ENCODE measurements at regions not wholly inside any gene's neighbourhood (a gene's known extent, or its start where the extent isn't known, plus 50 kb on each side); places are given as distances from the start of the nearest gene placed in this dataset.

DNA sequence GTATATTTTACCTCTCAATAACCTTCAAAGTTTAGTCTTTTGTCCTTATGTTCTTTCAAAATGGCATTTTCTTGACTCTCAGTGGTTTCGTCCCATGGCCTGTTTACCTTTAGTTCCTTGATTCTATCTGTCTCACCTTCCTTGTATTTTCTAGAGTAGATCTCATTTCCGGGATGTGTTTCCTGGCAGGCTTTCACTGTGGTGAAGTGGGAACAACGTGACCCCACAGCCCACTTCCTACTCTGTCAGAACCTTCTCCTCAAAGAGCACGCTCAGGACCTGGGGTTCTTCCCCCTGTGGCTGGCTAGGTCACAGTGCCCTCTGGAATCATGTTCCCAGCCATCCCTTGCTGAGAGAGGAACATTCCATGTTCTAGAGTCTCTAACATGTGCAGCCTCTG, 129.9 kb upstream of the ZNF32 start:
- intact Hi-C loops (cut with DNase I, micrococcal nuclease): no loop called here
- peaks cover 0 to 5% of the 10 kb centered on the region in 2 experiments for H3K27me3 ChIP-seq (ENCODE audit: control insufficient read depth in 1 of 2, insufficient read depth in 2 of 2, low read length in 2 of 2)
- H3K9me3 Mint-ChIP-seq: no peaks in the 10 kb centered on the region
- H3K9me3 ChIP-seq (ENCODE audit: control insufficient read depth in 1 of 2, insufficient read depth in 1 of 2, low read length in 2 of 2): no peaks in the 10 kb centered on the region
- peaks cover 7% of the 10 kb centered on the region for H3K27me3 Mint-ChIP-seq
- ChIA-PET POLR2A (interaction anchor here (1.1 kb wide), 1 partner anchor 12 kb away, joined by 3 read pairs; no protein-coding TSS in a partner anchor), CTCF (no interaction called here)
- peaks cover 16% of the 10 kb centered on the region for H3K4me1 Mint-ChIP-seq (ENCODE audit: low read depth)
- H3K4me3 ChIP-seq (ENCODE audit: low read length): no peak overlapping the region
- peak overlapping the region; percentile 38 for H3K27ac Mint-ChIP-seq
- DNase-seq (peak in 1 of 14 experiments; percentile 31), ATAC-seq (ENCODE audit: poor library complexity) (no peak)
- no peaks in the 10 kb centered on the region for H3K36me3 Mint-ChIP-seq (ENCODE audit: low read depth)
- H3K4me3 Mint-ChIP-seq: peak overlapping the region; percentile 9
- no peaks in the 10 kb centered on the region for H3K36me3 ChIP-seq (ENCODE audit: insufficient read depth, low read length)
- peaks cover 18% of the 10 kb centered on the region for H3K4me1 ChIP-seq (ENCODE audit: insufficient read depth, low read length)
- H3K27ac ChIP-seq (ENCODE audit: low read depth in 1 of 2, low read length in 2 of 2): no peak overlapping the region
- TF ChIP-seq, protein P1, sequence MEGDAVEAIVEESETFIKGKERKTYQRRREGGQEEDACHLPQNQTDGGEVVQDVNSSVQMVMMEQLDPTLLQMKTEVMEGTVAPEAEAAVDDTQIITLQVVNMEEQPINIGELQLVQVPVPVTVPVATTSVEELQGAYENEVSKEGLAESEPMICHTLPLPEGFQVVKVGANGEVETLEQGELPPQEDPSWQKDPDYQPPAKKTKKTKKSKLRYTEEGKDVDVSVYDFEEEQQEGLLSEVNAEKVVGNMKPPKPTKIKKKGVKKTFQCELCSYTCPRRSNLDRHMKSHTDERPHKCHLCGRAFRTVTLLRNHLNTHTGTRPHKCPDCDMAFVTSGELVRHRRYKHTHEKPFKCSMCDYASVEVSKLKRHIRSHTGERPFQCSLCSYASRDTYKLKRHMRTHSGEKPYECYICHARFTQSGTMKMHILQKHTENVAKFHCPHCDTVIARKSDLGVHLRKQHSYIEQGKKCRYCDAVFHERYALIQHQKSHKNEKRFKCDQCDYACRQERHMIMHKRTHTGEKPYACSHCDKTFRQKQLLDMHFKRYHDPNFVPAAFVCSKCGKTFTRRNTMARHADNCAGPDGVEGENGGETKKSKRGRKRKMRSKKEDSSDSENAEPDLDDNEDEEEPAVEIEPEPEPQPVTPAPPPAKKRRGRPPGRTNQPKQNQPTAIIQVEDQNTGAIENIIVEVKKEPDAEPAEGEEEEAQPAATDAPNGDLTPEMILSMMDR (IDR thresholded peaks at IDR 0.05): no peak

DNA sequence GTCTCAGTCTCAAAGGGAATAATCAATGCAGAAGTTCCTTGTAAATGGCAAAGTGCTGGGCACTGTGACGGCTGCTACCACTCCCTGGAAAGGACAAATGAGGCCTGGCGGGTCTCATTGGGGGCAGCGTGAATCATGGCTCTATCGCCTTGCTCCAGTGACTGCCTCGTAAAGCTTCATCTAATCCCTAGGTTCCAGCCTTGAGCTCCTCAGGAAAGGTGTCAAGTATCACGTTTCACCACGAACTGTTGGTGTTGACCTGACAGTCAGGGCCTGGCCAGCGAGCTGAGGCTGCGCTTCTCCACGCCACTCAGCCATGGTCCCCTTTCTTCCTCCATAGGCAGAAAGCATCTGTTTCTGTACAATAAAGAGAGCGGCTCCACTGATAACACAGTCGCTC, 126.7 kb upstream of the ZNF32 start:
- no peaks in the 10 kb centered on the region for H3K36me3 Mint-ChIP-seq (ENCODE audit: low read depth)
- H3K9me3 Mint-ChIP-seq: peaks cover 2% of the 10 kb centered on the region
- no peak overlapping the region for H3K4me3 Mint-ChIP-seq
- no peaks in the 10 kb centered on the region for H3K36me3 ChIP-seq (ENCODE audit: insufficient read depth, low read length)
- no peak overlapping the region for H3K27ac Mint-ChIP-seq
- POLR2A ChIA-PET: no interaction called here
- peaks cover 9% of the 10 kb centered on the region for H3K4me1 ChIP-seq (ENCODE audit: insufficient read depth, low read length)
- ATAC-seq (ENCODE audit: poor library complexity) (no peak), DNase-seq (no peak)
- H3K27me3 ChIP-seq (ENCODE audit: control insufficient read depth in 1 of 2, insufficient read depth in 2 of 2, low read length in 2 of 2): peaks cover 5 to 7% of the 10 kb centered on the region in 2 experiments
- intact Hi-C loops (cut with DNase I, micrococcal nuclease): no loop called here
- peaks cover 11% of the 10 kb centered on the region for H3K4me1 Mint-ChIP-seq (ENCODE audit: low read depth)
- H3K9me3 ChIP-seq (ENCODE audit: control insufficient read depth in 1 of 2, insufficient read depth in 1 of 2, low read length in 2 of 2): no peaks in the 10 kb centered on the region
- peaks cover 12% of the 10 kb centered on the region for H3K27me3 Mint-ChIP-seq
- no peak overlapping the region for H3K4me3 ChIP-seq (ENCODE audit: low read length)
- TF ChIP-seq, protein P1 (IDR thresholded peaks at IDR 0.05): no peak
- no peak overlapping the region for H3K27ac ChIP-seq (ENCODE audit: low read depth in 1 of 2, low read length in 2 of 2)
- CTCF ChIA-PET: interaction anchor here (0.6 kb wide), 1 partner anchor 1232 kb away, joined by 3 read pairs; no protein-coding TSS in a partner anchor

DNA sequence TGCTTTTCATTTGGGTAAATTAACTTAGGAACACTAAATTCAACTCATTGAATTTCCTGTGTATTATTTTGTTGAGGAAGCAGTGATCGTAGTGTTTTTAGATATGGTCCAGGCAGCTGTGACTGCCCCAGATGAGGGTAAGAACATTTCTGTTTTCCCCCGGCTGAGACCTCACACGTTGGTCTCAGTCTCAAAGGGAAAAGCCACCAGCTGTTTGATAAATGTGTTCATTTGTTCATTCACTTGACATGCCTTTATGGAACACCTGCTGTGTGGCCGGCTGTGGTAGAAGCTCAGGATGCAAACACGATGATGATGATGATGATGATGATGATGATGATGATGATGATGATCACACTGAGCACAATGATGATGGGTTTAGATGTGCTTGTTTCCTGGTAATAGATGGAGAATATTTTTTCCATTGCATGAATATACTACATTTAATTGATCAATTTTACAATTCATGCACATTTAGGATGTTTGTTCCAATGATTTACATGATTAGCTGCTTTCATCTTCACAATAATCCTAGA, 125.6 kb upstream of the ZNF32 start:
- POLR2A ChIA-PET: no interaction called here
- TF ChIP-seq, protein P1 (IDR thresholded peaks at IDR 0.05): no peak
- H3K9me3 ChIP-seq (ENCODE audit: control insufficient read depth in 1 of 2, insufficient read depth in 1 of 2, low read length in 2 of 2): no peaks in the 10 kb centered on the region
- peaks cover 9% of the 10 kb centered on the region for H3K4me1 ChIP-seq (ENCODE audit: insufficient read depth, low read length)
- Mint-ChIP-seq H3K27me3 (peaks cover 12% of the 10 kb centered on the region), H3K4me3 (no peak overlapping the region), H3K4me1 (ENCODE audit: low read depth) (peaks cover 11% of the 10 kb centered on the region), H3K27ac (no peak overlapping the region), H3K9me3 (peaks cover 4% of the 10 kb centered on the region), H3K36me3 (ENCODE audit: low read depth) (no peaks in the 10 kb centered on the region)
- CTCF ChIA-PET: no interaction called here
- H3K27me3 ChIP-seq (ENCODE audit: control insufficient read depth in 1 of 2, insufficient read depth in 2 of 2, low read length in 2 of 2): peaks cover 5 to 7% of the 10 kb centered on the region in 2 experiments
- H3K36me3 ChIP-seq (ENCODE audit: insufficient read depth, low read length): no peaks in the 10 kb centered on the region
- ATAC-seq (ENCODE audit: poor library complexity): no peak
- H3K27ac ChIP-seq (ENCODE audit: low read depth in 1 of 2, low read length in 2 of 2): no peak overlapping the region
- H3K4me3 ChIP-seq (ENCODE audit: low read length): no peak overlapping the region
- no peak for DNase-seq
- intact Hi-C loops (cut with DNase I, micrococcal nuclease): no loop called here

Data from CD4-positive, alpha-beta T cell (primary cell).